GM19025 (cell line): ENCODE measurements at regions not wholly inside any gene's neighbourhood (a gene's known extent, or its start where the extent isn't known, plus 50 kb on each side); places are given as distances from the start of the nearest gene placed in this dataset.

ENCODE experiments used
- ATAC-seq: cut with Tn5 transposase; IDR thresholded peaks from one replicate; pipeline ENCODE4 v1.9.1; 2021; ENCODE audit warnings: mild to moderate bottlenecking, low read depth, moderate library complexity; ENCODE audit not compliant: unreplicated experiment

- no peak for ATAC-seq
These were observed 355.1 kb upstream of the MKI67 start for GRCh38 chr10:128481152-128481840.

GRCh38 chr10:128482052-128482451, 355.8 kb upstream of the MKI67 start:
- ATAC-seq, result no peak

- ATAC-seq, result no peak
These were observed 357.0 kb upstream of the MKI67 start for GRCh38 chr10:128483216-128483615.

GRCh38 chr10:128484041-128484440, 357.8 kb upstream of the MKI67 start:
- ATAC-seq, result no peak

- ATAC-seq, result no peak
These were observed 359.5 kb upstream of the MKI67 start for GRCh38 chr10:128485701-128486235.

- no peak for ATAC-seq
These were observed 361.3 kb upstream of the MKI67 start for GRCh38 chr10:128487517-128487916.

GRCh38 chr10:128489324-128490247, 363.4 kb upstream of the MKI67 start:
- no peak for ATAC-seq

GRCh38 chr10:128491686-128492085, 365.5 kb upstream of the MKI67 start:
- no peak for ATAC-seq

GRCh38 chr10:128493811-128494210, 367.6 kb upstream of the MKI67 start:
- ATAC-seq, result no peak

- ATAC-seq, result no peak
These were observed 368.4 kb upstream of the MKI67 start for GRCh38 chr10:128494665-128495064.

GRCh38 chr10:128497660-128498377, 371.6 kb upstream of the MKI67 start:
- no peak for ATAC-seq

GRCh38 chr10:128498378-128498730, 372.1 kb upstream of the MKI67 start:
- no peak for ATAC-seq

- no peak for ATAC-seq
These were observed 372.5 kb upstream of the MKI67 start for GRCh38 chr10:128498746-128499145.

GRCh38 chr10:128499486-128499885, 373.3 kb upstream of the MKI67 start:
- ATAC-seq, result no peak

- no peak for ATAC-seq
These were observed 373.7 kb upstream of the MKI67 start for GRCh38 chr10:128499956-128500355.

GRCh38 chr10:128500642-128501041, 374.4 kb upstream of the MKI67 start:
- no peak for ATAC-seq

- no peak for ATAC-seq
These were observed 379.1 kb upstream of the MKI67 start for GRCh38 chr10:128505346-128505745.

GRCh38 chr10:128506423-128506822, 380.2 kb upstream of the MKI67 start:
- ATAC-seq, result no peak

- ATAC-seq, result no peak
These were observed 380.8 kb upstream of the MKI67 start for GRCh38 chr10:128507066-128507465.

- ATAC-seq, result no peak
These were observed 385.1 kb upstream of the MKI67 start for GRCh38 chr10:128511284-128511683.

GRCh38 chr10:128512767-128513166, 386.5 kb upstream of the MKI67 start:
- ATAC-seq, result no peak
